Mesothelial cell of epicardium (in vitro differentiated cells): ENCODE measurements at regions not wholly inside any gene's neighbourhood (a gene's known extent, or its start where the extent isn't known, plus 50 kb on each side); places are given as distances from the start of the nearest gene placed in this dataset.

ENCODE experiments used
- DNase-seq, 2 experiments: peaks; one replicate each; pipeline ENCODE4 v3.0.0; 2021; ENCODE audit warnings: low spot score in 2 of 2; ENCODE audit not compliant: unreplicated experiment in 2 of 2
- H3K27ac Mint-ChIP-seq: 2 replicates; pipeline ENCODE4 v1.8.0; 2021; ENCODE audit warnings: mixed read lengths
- H3K27me3 Mint-ChIP-seq: 2 replicates; pipeline ENCODE4 v1.8.0; 2021; ENCODE audit warnings: low read depth, mixed read lengths
- H3K36me3 Mint-ChIP-seq: 2 replicates; pipeline ENCODE4 v1.8.0; 2021; ENCODE audit warnings: mixed read lengths
- H3K4me1 Mint-ChIP-seq: 2 replicates; pipeline ENCODE4 v1.8.0; 2021; ENCODE audit warnings: mixed read lengths
- H3K4me3 Mint-ChIP-seq: 2 replicates; pipeline ENCODE4 v1.8.0; 2021; ENCODE audit warnings: mild to moderate bottlenecking, moderate library complexity, mixed read lengths
- H3K9me3 Mint-ChIP-seq: 2 replicates; pipeline ENCODE4 v1.8.0; 2021; ENCODE audit warnings: mixed read lengths
- CTCF ChIP-seq: fragments of 200-600 bp; sonication (generic); IDR thresholded peaks from one replicate; pipeline ENCODE4 v1.5.0; 2021; ENCODE audit warnings: antibody characterized with exemption; ENCODE audit not compliant: unreplicated experiment

DNA sequence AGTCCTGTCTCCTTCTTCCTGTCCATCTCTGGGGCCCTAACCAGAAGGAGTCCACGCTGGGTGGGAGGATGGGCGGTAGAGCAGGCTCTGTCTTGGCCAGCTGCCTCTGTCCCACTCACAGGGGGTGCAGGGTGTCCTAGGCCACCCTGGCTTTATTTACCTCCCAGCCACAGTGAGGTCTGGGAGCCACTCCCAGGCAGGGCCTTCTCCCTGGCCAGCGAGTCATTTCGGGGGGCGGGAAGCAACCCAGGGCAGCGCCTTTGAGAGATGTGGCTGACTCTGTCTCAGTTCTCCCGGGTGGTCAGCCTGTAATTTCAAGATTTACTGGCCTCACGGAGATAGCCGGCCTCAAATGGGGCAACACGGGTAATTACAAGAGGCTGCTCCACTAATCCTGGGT, 67.4 kb upstream of the PTCH1 start:
- Mint-ChIP-seq H3K27ac (no peak overlapping the region), H3K36me3 (no peaks in the 10 kb centered on the region), H3K4me1 (peaks cover 29% of the 10 kb centered on the region), H3K9me3 (no peaks in the 10 kb centered on the region), H3K4me3 (no peak overlapping the region), H3K27me3 (peaks cover 62% of the 10 kb centered on the region)
- no peak for DNase-seq
- no peak for TF ChIP-seq CTCF

- TF ChIP-seq CTCF, result no peak
- no peak overlapping the region for H3K27ac Mint-ChIP-seq
- H3K27me3 Mint-ChIP-seq, result peaks cover 74% of the 10 kb centered on the region
- H3K36me3 Mint-ChIP-seq, result no peaks in the 10 kb centered on the region
- H3K4me3 Mint-ChIP-seq, result no peak overlapping the region
- peaks cover 29% of the 10 kb centered on the region for H3K4me1 Mint-ChIP-seq
- no peaks in the 10 kb centered on the region for H3K9me3 Mint-ChIP-seq
- no peak for DNase-seq
Observed at GRCh38 chr9:95581900-95582299, 65.1 kb upstream of the PTCH1 start.

GRCh38 chr9:95580812-95581761, 64.3 kb upstream of the PTCH1 start:
- Mint-ChIP-seq H3K4me1 (peaks cover 30% of the 10 kb centered on the region), H3K27ac (peak overlapping the region; percentile 71), H3K4me3 (no peak overlapping the region), H3K36me3 (peaks cover 2% of the 10 kb centered on the region), H3K27me3 (peaks cover 74% of the 10 kb centered on the region), H3K9me3 (peaks cover 3% of the 10 kb centered on the region)
- no peak for TF ChIP-seq CTCF
- no peak for DNase-seq

DNA sequence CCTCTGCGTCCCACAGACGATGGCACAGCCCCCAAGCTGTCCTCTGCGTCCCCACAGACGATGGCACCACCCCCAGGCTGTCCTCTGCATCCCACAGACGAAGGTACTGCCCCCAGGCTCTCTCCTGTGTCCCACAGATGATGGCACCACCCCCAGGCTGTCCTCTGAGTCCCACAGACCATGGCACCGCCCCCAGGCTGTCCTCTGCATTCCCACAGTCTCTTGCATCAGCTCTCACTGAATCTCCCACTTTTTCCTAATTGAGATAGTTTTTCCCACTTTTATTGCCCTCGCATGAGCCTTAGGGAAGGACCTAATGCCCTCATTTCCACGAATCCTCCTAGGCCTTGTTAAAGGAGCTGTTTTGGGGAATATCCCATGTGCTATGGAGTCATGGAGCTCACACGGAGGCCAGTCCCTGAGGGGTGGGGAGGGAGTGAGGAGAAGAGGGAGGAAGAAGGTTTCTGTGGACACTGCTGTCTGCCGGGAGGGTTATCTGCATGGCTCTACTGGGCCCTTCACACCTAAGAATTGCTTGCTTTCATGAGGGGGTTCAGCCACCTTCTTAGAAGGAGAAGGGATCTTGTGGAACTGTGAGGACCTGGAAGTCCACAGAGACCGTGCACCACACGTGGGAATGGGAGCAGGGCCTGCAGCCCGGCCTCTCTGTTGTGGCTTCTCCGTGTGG, 58.2 kb upstream of the PTCH1 start:
- peaks cover 16% of the 10 kb centered on the region for H3K4me1 Mint-ChIP-seq
- no peak overlapping the region for H3K4me3 Mint-ChIP-seq
- peaks cover 4% of the 10 kb centered on the region for H3K9me3 Mint-ChIP-seq
- DNase-seq, result no peak
- peaks cover 90% of the 10 kb centered on the region for H3K27me3 Mint-ChIP-seq
- H3K36me3 Mint-ChIP-seq, result peaks cover 2% of the 10 kb centered on the region
- no peak for TF ChIP-seq CTCF
- no peak overlapping the region for H3K27ac Mint-ChIP-seq

- DNase-seq, result no peak
- Mint-ChIP-seq H3K4me3 (no peak overlapping the region), H3K27me3 (peaks cover 90% of the 10 kb centered on the region)
Observed at GRCh38 chr9:95574176-95574575, 57.4 kb upstream of the PTCH1 start.

More at GRCh38 chr9:95574176-95574575, 57.4 kb upstream of the PTCH1 start:
- peaks cover 19% of the 10 kb centered on the region for H3K4me1 Mint-ChIP-seq
- no peak for TF ChIP-seq CTCF
- H3K36me3 Mint-ChIP-seq, result peaks cover 2% of the 10 kb centered on the region
- H3K27ac Mint-ChIP-seq, result no peak overlapping the region
- H3K9me3 Mint-ChIP-seq, result peaks cover 4% of the 10 kb centered on the region
